Adipocyte (in vitro differentiated cells): ENCODE measurements at regions not wholly inside any gene's neighbourhood (a gene's known extent, or its start where the extent isn't known, plus 50 kb on each side); places are given as distances from the start of the nearest gene placed in this dataset.

Experiments
- DNase-seq: peaks from one replicate; pipeline ENCODE4 v3.0.0-alpha.2; 2015; ENCODE audit warnings: low read depth
- H3K27me3 ChIP-seq: replicated peaks from 2 replicates; pipeline ENCODE4 v1.7.0; 2013; ENCODE audit warnings: mild to moderate bottlenecking, low read length, moderate library complexity; ENCODE audit not compliant: control insufficient read depth, insufficient read depth
- H3K36me3 ChIP-seq: 2 replicates; pipeline ENCODE4 v1.7.0; 2013; ENCODE audit warnings: low read length, mild to moderate bottlenecking, moderate library complexity; ENCODE audit not compliant: control insufficient read depth, insufficient read depth, severe bottlenecking
- H3K4me1 ChIP-seq: 2 replicates; pipeline ENCODE4 v1.7.0; 2013; ENCODE audit warnings: mild to moderate bottlenecking, low read length, moderate library complexity; ENCODE audit not compliant: control insufficient read depth, insufficient read depth
- H3K4me3 ChIP-seq: 2 replicates; pipeline ENCODE4 v1.7.0; 2013; ENCODE audit warnings: mild to moderate bottlenecking, low read length, moderate library complexity
- H3K9ac ChIP-seq: 2 replicates; pipeline ENCODE4 v1.7.0; 2013; ENCODE audit warnings: mild to moderate bottlenecking, low read length, moderate library complexity
- H3K9me3 ChIP-seq: 2 replicates; pipeline ENCODE4 v1.7.0; 2013; ENCODE audit warnings: mild to moderate bottlenecking, low read length, moderate library complexity; ENCODE audit not compliant: control insufficient read depth

- Histone ChIP-seq H3K4me1 (peaks cover 6% of the 10 kb centered on the region), H3K9ac (no peak overlapping the region), H3K4me3 (no peak overlapping the region), H3K9me3 (no peaks in the 10 kb centered on the region), H3K27me3 (peaks cover 3% of the 10 kb centered on the region), H3K36me3 (no peaks in the 10 kb centered on the region)
- DNase-seq, result no peak
These were observed 821.3 kb upstream of the TMEM132C start for GRCh38 chr12:127445581-127446139.

- Histone ChIP-seq H3K27me3 (peaks cover 16% of the 10 kb centered on the region), H3K9ac (no peak overlapping the region)
- DNase-seq, result no peak
These were observed 818.1 kb upstream of the TMEM132C start for GRCh38 chr12:127448906-127449305.

DNA sequence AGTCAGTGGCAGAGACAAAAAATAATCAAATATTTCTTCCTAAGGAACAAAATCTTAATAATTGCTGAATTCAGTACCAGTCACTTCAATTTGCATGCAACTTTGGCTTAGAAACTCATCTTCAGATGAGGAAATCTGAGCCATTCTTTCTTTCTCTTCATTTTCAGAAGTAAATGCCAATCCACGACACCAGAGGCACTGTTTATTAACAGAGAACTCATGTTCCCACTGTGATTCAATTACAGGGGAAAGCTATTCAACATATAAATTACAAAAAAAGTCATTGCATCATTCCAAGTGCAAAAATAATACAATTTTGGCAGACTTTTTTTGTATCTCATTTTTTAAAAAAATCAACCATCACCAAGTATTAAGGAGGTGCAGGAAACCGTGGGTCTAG is 816.1 kb upstream of the TMEM132C start:
- H3K4me1 ChIP-seq, result peaks cover 6% of the 10 kb centered on the region
- no peak overlapping the region for H3K9ac ChIP-seq
- H3K4me3 ChIP-seq, result no peak overlapping the region
- no peaks in the 10 kb centered on the region for H3K36me3 ChIP-seq
- H3K27me3 ChIP-seq, result peaks cover 29% of the 10 kb centered on the region
- DNase-seq, result peak; percentile 36
- H3K9me3 ChIP-seq, result peaks cover 8% of the 10 kb centered on the region

More at GRCh38 chr12:127448906-127449305, 818.1 kb upstream of the TMEM132C start:
- Histone ChIP-seq H3K9me3 (peaks cover 8% of the 10 kb centered on the region), H3K4me1 (peaks cover 6% of the 10 kb centered on the region), H3K4me3 (no peak overlapping the region), H3K36me3 (no peaks in the 10 kb centered on the region)

- no peaks in the 10 kb centered on the region for H3K4me1 ChIP-seq
- peaks cover 8% of the 10 kb centered on the region for H3K9me3 ChIP-seq
- no peak overlapping the region for H3K9ac ChIP-seq
- no peaks in the 10 kb centered on the region for H3K36me3 ChIP-seq
- H3K4me3 ChIP-seq, result peak overlapping the region; percentile 37
- DNase-seq, result peak; percentile 48
- H3K27me3 ChIP-seq, result peaks cover 34% of the 10 kb centered on the region
These were observed 811.4 kb upstream of the TMEM132C start for GRCh38 chr12:127455347-127456265.

DNA sequence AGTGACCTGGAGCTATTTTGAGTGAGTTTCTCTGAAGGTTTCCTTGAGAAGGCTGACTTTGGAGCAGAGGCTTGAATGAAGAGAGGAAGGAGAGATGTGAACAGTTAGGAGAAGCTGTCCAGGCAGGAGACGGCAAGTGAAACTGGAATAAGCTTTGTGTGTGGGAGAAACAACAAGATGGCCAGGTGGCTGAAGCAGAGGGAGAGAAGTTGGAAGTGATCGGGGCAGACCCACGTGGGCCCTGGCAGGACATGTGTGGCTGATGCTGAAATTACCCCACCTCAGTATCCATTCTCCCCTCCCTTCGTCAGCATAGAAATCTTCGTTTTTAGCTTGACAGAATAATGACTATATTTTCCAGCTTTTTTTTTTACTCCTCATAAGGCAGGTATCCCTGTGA is 809.2 kb upstream of the TMEM132C start:
- Histone ChIP-seq H3K4me1 (no peaks in the 10 kb centered on the region), H3K9me3 (peaks cover 4% of the 10 kb centered on the region), H3K9ac (no peak overlapping the region), H3K27me3 (peaks cover 29% of the 10 kb centered on the region), H3K36me3 (no peaks in the 10 kb centered on the region), H3K4me3 (no peak overlapping the region)
- no peak for DNase-seq

DNA sequence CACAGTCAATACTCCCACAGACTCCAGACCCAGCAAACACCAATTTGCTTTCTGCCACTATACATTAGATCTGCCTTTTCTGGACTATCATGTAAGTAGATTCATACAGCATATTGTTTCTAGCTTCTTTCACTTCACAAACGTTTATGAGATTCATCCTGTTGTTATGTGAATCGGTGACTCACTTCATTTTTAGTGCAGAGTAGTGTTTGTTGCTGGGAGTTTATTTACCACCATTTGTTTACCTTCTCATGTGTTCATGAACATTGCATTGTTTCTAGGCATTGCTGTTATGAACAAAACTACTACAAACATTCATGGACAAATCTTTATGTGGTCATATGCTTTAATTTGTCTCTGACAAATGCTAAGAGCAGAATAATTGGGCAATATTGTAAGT is 807.8 kb upstream of the TMEM132C start:
- peak; percentile 13 for DNase-seq
- Histone ChIP-seq H3K4me3 (no peak overlapping the region), H3K4me1 (no peaks in the 10 kb centered on the region), H3K36me3 (no peaks in the 10 kb centered on the region), H3K9ac (no peak overlapping the region), H3K27me3 (peaks cover 21% of the 10 kb centered on the region), H3K9me3 (peaks cover 3% of the 10 kb centered on the region)

DNA sequence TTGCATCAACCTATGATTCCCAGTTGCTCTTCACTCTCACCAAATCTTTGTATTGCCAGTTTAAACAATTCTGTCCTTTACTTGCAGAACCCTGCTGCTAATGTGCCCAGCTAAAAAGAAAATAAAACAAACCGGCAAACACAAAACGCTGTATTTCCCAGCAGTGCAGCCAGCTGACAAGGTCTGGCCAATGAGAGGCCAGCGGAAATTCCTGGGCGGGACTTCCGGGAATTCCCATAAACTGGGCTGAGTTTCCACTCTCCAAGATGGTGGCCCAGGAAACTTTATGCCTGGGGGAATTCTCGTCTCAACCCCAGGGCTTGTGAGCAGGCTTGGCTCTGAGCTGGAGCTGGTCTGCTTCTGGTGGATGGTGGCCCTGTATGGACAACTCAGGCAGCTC is 807.3 kb upstream of the TMEM132C start:
- H3K4me1 ChIP-seq, result no peaks in the 10 kb centered on the region
- DNase-seq, result no peak
- peaks cover 3% of the 10 kb centered on the region for H3K9me3 ChIP-seq
- no peak overlapping the region for H3K4me3 ChIP-seq
- no peaks in the 10 kb centered on the region for H3K36me3 ChIP-seq
- peaks cover 18% of the 10 kb centered on the region for H3K27me3 ChIP-seq
- no peak overlapping the region for H3K9ac ChIP-seq

DNA sequence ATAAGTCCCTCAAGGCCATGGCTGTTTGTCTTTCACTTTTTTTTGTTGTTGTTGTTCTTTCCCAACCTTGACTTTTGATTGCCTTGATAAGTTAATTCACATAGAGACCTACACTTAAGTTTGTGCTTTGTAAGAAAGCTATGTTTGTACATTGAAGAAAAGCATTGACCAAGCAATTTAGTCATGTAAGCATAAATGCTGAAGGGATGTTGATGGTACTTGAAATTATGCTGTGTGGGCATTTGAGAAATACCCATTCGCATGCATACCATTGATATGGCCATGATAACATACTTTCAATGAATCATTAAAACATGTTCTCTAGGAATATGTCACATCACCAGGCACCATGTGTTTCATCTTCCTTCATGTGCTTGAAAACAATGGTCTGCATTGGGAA is 803.7 kb upstream of the TMEM132C start:
- Histone ChIP-seq H3K4me3 (no peak overlapping the region), H3K9ac (no peak overlapping the region), H3K9me3 (peaks cover 3% of the 10 kb centered on the region), H3K36me3 (no peaks in the 10 kb centered on the region), H3K4me1 (no peaks in the 10 kb centered on the region), H3K27me3 (peaks cover 14% of the 10 kb centered on the region)
- no peak for DNase-seq

- peaks cover 12% of the 10 kb centered on the region for H3K27me3 ChIP-seq
- no peaks in the 10 kb centered on the region for H3K36me3 ChIP-seq
- no peak overlapping the region for H3K4me3 ChIP-seq
- no peaks in the 10 kb centered on the region for H3K4me1 ChIP-seq
- H3K9ac ChIP-seq, result no peak overlapping the region
- DNase-seq, result no peak
- H3K9me3 ChIP-seq, result no peaks in the 10 kb centered on the region
These were observed 797.6 kb upstream of the TMEM132C start for GRCh38 chr12:127469331-127469730.

GRCh38 chr12:127473766-127474165 is 793.2 kb upstream of the TMEM132C start:
- no peaks in the 10 kb centered on the region for H3K9me3 ChIP-seq
- no peaks in the 10 kb centered on the region for H3K4me1 ChIP-seq
- H3K9ac ChIP-seq, result no peak overlapping the region
- H3K27me3 ChIP-seq, result no peaks in the 10 kb centered on the region
- no peaks in the 10 kb centered on the region for H3K36me3 ChIP-seq
- no peak overlapping the region for H3K4me3 ChIP-seq
- no peak for DNase-seq

GRCh38 chr12:127479256-127479655 is 787.7 kb upstream of the TMEM132C start:
- Histone ChIP-seq H3K4me1 (peaks cover 4% of the 10 kb centered on the region), H3K4me3 (no peak overlapping the region), H3K9ac (no peak overlapping the region), H3K27me3 (no peaks in the 10 kb centered on the region), H3K9me3 (no peaks in the 10 kb centered on the region), H3K36me3 (no peaks in the 10 kb centered on the region)
- no peak for DNase-seq
